GM12873 (cell line): ENCODE measurements at regions not wholly inside any gene's neighbourhood (a gene's known extent, or its start where the extent isn't known, plus 50 kb on each side); places are given as distances from the start of the nearest gene placed in this dataset.

Experiments
- CTCF ChIP-seq: IDR thresholded peaks from 2 replicates; pipeline ENCODE4 v1.5.1; 2012; ENCODE audit warnings: low read depth, mild to moderate bottlenecking, moderate library complexity, low read length, control low read depth; ENCODE audit not compliant: insufficient read depth; ENCODE audit errors: missing control alignments

GRCh38 chr1:222105393-222105737 lies 363.5 kb upstream of the DUSP10 start:
- TF ChIP-seq CTCF = no peak

- TF ChIP-seq CTCF = no peak
These were observed 363.0 kb upstream of the DUSP10 start for GRCh38 chr1:222104694-222105392.

- TF ChIP-seq CTCF = no peak
These were observed 362.2 kb upstream of the DUSP10 start for GRCh38 chr1:222104097-222104496.

- TF ChIP-seq CTCF = no peak
These were observed 357.9 kb upstream of the DUSP10 start for GRCh38 chr1:222099746-222100145.

- TF ChIP-seq CTCF = no peak
These were observed 356.5 kb upstream of the DUSP10 start for GRCh38 chr1:222098404-222098803.

GRCh38 chr1:222097588-222097987 lies 355.7 kb upstream of the DUSP10 start:
- no peak for TF ChIP-seq CTCF

GRCh38 chr1:222096883-222097282 lies 355.0 kb upstream of the DUSP10 start:
- no peak for TF ChIP-seq CTCF

GRCh38 chr1:222096476-222096772 lies 354.5 kb upstream of the DUSP10 start:
- no peak for TF ChIP-seq CTCF
